ENCODE measurements at regions not wholly inside any gene's neighbourhood (a gene's known extent, or its start where the extent isn't known, plus 50 kb on each side); places are given as distances from the start of the nearest gene placed in this dataset.

- TF ChIP-seq CHD7 (IDR thresholded peaks at IDR 0.05; ENCODE audit: low read depth, low read length) = no peak
- TF ChIP-seq GTF2F1 (IDR thresholded peaks at IDR 0.05; ENCODE audit: low read depth, low read length) = no peak
- no peak for TF ChIP-seq BCOR (IDR thresholded peaks at IDR 0.05)
- TF ChIP-seq ZNF707 (CRISPR knock-in tag; conservative IDR thresholded peaks at IDR 0.05) = no peak
- TF ChIP-seq ZNF197 (CRISPR knock-in tag; IDR thresholded peaks at IDR 0.05; ENCODE audit: low read depth) = no peak
- TF ChIP-seq MXI1 (IDR thresholded peaks at IDR 0.05; ENCODE audit: low read depth, low read length) = no peak
These were observed 155.0 kb upstream of the FBXL7 start (continued) for GRCh38 chr5:15344954-15345353.

All from K562 (cell line).